ENCODE measurements at regions not wholly inside any gene's neighbourhood (a gene's known extent, or its start where the extent isn't known, plus 50 kb on each side); places are given as distances from the start of the nearest gene placed in this dataset.
A peak's percentile ranks its signal among the peaks of the same experiment; 100 is the strongest.

GRCh38 chr11:13140028-13140870 is 131.1 kb downstream of the RASSF10 start (continued):
- TF ChIP-seq, protein P1, sequence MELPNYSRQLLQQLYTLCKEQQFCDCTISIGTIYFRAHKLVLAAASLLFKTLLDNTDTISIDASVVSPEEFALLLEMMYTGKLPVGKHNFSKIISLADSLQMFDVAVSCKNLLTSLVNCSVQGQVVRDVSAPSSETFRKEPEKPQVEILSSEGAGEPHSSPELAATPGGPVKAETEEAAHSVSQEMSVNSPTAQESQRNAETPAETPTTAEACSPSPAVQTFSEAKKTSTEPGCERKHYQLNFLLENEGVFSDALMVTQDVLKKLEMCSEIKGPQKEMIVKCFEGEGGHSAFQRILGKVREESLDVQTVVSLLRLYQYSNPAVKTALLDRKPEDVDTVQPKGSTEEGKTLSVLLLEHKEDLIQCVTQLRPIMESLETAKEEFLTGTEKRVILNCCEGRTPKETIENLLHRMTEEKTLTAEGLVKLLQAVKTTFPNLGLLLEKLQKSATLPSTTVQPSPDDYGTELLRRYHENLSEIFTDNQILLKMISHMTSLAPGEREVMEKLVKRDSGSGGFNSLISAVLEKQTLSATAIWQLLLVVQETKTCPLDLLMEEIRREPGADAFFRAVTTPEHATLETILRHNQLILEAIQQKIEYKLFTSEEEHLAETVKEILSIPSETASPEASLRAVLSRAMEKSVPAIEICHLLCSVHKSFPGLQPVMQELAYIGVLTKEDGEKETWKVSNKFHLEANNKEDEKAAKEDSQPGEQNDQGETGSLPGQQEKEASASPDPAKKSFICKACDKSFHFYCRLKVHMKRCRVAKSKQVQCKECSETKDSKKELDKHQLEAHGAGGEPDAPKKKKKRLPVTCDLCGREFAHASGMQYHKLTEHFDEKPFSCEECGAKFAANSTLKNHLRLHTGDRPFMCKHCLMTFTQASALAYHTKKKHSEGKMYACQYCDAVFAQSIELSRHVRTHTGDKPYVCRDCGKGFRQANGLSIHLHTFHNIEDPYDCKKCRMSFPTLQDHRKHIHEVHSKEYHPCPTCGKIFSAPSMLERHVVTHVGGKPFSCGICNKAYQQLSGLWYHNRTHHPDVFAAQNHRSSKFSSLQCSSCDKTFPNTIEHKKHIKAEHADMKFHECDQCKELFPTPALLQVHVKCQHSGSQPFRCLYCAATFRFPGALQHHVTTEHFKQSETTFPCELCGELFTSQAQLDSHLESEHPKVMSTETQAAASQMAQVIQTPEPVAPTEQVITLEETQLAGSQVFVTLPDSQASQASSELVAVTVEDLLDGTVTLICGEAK (IDR thresholded peaks at IDR 0.05): no peak
- TF ChIP-seq, protein P1 (CRISPR knock-in tag; IDR thresholded peaks at IDR 0.05): peak; percentile 18; the same call in 1 of the 2 replicates
- TF ChIP-seq RARG (CRISPR knock-in tag; IDR thresholded peaks at IDR 0.05; ENCODE audit: low read depth) (no peak), HDAC1 (CRISPR knock-in tag; IDR thresholded peaks at IDR 0.05) (no peak; the same call in none of the 2 replicates), SMYD3 (CRISPR knock-in tag; IDR thresholded peaks at IDR 0.05) (0 out of 2 replicates have a peak, but pooled peaks have one; percentile 23)

Data from HepG2 (cell line).